ENCODE measurements at regions not wholly inside any gene's neighbourhood (a gene's known extent, or its start where the extent isn't known, plus 50 kb on each side); places are given as distances from the start of the nearest gene placed in this dataset.

GRCh38 chr12:59845293-59845692 lies 249.5 kb downstream of the SLC16A7 start:
- TF ChIP-seq CTCF (conservative IDR thresholded peaks at IDR 0.05; ENCODE audit: low read length) (no peak), EZH2phosphoT487 (IDR thresholded peaks at IDR 0.05; ENCODE audit: borderline replicate concordance) (no peak)

Data from Loucy (cell line).